ENCODE measurements at regions not wholly inside any gene's neighbourhood (a gene's known extent, or its start where the extent isn't known, plus 50 kb on each side); places are given as distances from the start of the nearest gene placed in this dataset.

DNA sequence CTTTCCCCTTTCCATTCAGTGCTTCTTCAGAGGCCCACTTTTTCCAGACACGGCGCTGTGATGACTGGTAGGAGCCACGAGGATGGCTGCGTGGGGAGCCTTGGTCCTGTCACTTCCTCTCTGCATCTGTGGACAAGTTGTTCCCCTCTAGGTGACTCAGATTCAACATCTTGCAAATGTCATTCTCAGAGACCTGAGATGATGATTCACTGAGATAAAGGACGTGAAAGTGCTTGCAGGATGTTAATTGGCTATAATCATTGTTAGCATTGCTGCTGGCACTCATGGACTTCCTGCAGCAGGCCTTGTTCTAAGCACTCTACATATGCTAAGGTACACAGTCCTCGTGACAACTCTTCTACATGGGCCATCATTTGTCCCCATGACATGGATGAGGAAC, 489.8 kb upstream of the ZMIZ1 start:
- DNase-seq (ENCODE audit: low read depth in 1 of 2, low spot score in 1 of 2), result no peak
- H3K27me3 ChIP-seq, result no peaks in the 10 kb centered on the region
- H3K4me3 ChIP-seq, result no peak overlapping the region
- no peaks in the 10 kb centered on the region for H3K36me3 ChIP-seq
- peaks cover 11% of the 10 kb centered on the region for H3K4me1 ChIP-seq (ENCODE audit: low read depth)
- TF ChIP-seq, protein P1, sequence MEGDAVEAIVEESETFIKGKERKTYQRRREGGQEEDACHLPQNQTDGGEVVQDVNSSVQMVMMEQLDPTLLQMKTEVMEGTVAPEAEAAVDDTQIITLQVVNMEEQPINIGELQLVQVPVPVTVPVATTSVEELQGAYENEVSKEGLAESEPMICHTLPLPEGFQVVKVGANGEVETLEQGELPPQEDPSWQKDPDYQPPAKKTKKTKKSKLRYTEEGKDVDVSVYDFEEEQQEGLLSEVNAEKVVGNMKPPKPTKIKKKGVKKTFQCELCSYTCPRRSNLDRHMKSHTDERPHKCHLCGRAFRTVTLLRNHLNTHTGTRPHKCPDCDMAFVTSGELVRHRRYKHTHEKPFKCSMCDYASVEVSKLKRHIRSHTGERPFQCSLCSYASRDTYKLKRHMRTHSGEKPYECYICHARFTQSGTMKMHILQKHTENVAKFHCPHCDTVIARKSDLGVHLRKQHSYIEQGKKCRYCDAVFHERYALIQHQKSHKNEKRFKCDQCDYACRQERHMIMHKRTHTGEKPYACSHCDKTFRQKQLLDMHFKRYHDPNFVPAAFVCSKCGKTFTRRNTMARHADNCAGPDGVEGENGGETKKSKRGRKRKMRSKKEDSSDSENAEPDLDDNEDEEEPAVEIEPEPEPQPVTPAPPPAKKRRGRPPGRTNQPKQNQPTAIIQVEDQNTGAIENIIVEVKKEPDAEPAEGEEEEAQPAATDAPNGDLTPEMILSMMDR (IDR thresholded peaks at IDR 0.05; ENCODE audit: low read depth, low read length), result no peak
- H3K9me3 ChIP-seq (ENCODE audit: low read depth), result no peaks in the 10 kb centered on the region
- H3K27ac ChIP-seq, result no peak overlapping the region

DNA sequence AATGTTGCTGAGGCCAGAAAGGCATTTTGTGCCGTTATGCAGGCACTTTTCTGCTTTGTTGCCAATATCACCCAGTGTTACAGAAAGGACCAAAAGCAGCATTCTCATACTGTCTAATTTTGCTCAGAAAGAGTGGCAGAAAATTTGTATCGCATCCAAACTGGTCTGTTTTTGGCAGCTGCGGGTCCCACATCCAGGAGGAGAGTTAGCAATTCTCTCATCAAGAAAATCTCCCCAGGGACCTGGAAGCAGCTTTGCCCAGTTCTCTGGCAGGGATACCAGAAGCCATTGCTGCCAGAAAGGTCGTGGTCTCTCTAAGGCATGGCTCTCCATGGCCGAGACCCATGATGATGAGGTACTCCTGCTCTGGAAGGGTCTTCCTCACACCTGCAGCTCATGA, 489.2 kb upstream of the ZMIZ1 start:
- DNase-seq (ENCODE audit: low read depth in 1 of 2, low spot score in 1 of 2), result no peak
- Histone ChIP-seq H3K36me3 (no peaks in the 10 kb centered on the region), H3K9me3 (ENCODE audit: low read depth) (no peaks in the 10 kb centered on the region), H3K4me3 (no peak overlapping the region), H3K27ac (no peak overlapping the region), H3K27me3 (no peaks in the 10 kb centered on the region), H3K4me1 (ENCODE audit: low read depth) (peaks cover 16% of the 10 kb centered on the region)
- TF ChIP-seq, protein P1 (IDR thresholded peaks at IDR 0.05; ENCODE audit: low read depth, low read length), result no peak

DNA sequence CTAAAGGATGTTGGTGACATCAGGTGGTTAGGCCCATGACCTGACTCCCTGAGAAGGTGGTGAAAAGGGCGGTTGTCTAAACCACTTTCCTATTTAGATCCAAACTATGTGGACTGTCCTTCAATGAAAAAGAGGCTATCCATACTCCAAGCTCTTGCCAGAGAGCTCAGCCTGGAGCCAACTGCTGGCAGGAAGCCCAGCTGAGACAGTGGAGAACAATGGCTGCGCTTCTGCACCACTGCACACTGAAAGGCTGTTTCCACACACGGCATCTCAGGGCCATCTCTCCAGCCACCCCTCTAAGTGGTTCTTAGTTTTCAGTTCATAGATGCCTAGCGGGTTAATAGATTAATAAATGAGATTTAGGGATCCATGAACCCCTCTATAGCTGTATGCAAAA, 488.8 kb upstream of the ZMIZ1 start:
- H3K4me3 ChIP-seq, result no peak overlapping the region
- no peaks in the 10 kb centered on the region for H3K36me3 ChIP-seq
- no peaks in the 10 kb centered on the region for H3K27me3 ChIP-seq
- peak in 1 of 2 donors; percentile 87 for DNase-seq (ENCODE audit: low read depth in 1 of 2, low spot score in 1 of 2)
- H3K4me1 ChIP-seq (ENCODE audit: low read depth), result peaks cover 18% of the 10 kb centered on the region
- TF ChIP-seq, protein P1 (IDR thresholded peaks at IDR 0.05; ENCODE audit: low read depth, low read length), result no peak
- H3K27ac ChIP-seq, result no peak overlapping the region
- H3K9me3 ChIP-seq (ENCODE audit: low read depth), result no peaks in the 10 kb centered on the region

DNA sequence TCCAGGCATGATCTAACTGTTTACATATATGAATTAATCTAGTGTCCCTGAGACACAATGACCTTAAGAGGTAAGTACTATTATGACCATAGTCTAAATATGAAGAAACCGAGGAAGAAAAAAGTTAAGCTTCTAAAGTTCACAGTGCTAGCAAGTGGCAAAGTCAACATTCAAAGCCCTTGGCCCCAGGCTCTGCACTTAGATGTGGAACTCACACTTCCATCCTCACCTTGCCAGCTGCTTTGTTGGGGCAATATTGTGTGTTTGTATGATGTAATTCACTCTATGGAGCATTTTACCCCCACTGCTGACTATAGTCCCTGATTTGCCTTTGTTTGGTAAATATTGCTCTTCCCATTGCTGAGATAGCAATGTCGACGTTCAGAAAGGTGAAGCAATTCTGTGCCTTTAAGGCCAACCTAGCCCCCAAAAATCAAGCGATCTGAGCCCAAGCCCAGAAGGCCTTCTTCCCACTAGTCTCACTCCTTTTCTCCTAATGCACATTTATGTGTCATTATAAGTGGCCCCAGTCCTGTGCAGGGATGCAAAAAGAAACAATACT, 487.6 kb upstream of the ZMIZ1 start:
- H3K36me3 ChIP-seq, result no peaks in the 10 kb centered on the region
- H3K27ac ChIP-seq, result no peak overlapping the region
- H3K4me3 ChIP-seq, result no peak overlapping the region
- no peaks in the 10 kb centered on the region for H3K9me3 ChIP-seq (ENCODE audit: low read depth)
- H3K27me3 ChIP-seq, result no peaks in the 10 kb centered on the region
- TF ChIP-seq, protein P1 (IDR thresholded peaks at IDR 0.05; ENCODE audit: low read depth, low read length), result no peak
- DNase-seq (ENCODE audit: low read depth in 1 of 2, low spot score in 1 of 2), result no peak
- H3K4me1 ChIP-seq (ENCODE audit: low read depth), result peaks cover 11% of the 10 kb centered on the region

DNA sequence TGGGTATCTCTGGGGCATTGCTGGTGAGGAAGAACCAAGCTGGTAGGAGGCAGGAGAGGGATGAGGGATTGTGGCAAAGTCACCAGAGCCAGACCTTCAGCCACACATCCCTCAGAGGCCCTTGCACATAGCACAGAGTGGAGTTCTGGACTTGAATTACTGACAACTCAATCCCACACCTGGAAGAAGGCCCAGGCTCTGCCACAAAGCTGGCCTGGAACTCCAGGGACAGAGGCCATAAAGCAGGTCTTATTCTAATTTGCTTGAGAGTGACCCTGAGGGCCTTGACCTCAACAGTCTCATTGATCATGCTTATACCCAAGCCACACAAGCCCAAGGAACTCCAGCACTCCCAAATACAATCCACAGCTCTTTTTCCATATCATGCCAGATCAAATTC, 486.2 kb upstream of the ZMIZ1 start:
- no peak for DNase-seq (ENCODE audit: low read depth in 1 of 2, low spot score in 1 of 2)
- TF ChIP-seq, protein P1 (IDR thresholded peaks at IDR 0.05; ENCODE audit: low read depth, low read length), result no peak
- peaks cover 16% of the 10 kb centered on the region for H3K4me1 ChIP-seq (ENCODE audit: low read depth)
- no peak overlapping the region for H3K4me3 ChIP-seq
- no peaks in the 10 kb centered on the region for H3K9me3 ChIP-seq (ENCODE audit: low read depth)
- no peaks in the 10 kb centered on the region for H3K27me3 ChIP-seq
- H3K36me3 ChIP-seq, result no peaks in the 10 kb centered on the region
- H3K27ac ChIP-seq, result no peak overlapping the region

DNA sequence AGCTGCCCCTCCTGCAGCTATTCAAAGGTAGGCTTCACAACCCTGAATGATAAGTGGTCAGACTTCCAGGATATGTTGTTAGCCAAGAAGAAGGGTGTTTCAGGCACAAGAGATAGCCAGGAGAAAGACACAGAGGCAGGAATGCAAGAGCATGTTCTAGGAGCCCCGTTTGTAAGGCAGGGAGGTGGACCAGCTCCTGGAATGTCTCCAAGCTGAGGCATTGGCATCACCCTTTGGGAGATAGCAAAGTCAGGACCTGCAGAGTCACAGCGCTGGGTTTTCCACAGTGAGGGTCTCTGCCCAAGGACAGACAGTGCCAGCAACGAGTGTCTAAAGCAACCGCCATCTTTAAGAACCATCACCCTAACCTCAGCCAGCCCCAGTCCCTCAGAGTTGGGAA, 484.5 kb upstream of the ZMIZ1 start:
- H3K4me1 ChIP-seq (ENCODE audit: low read depth), result peaks cover 27% of the 10 kb centered on the region
- no peaks in the 10 kb centered on the region for H3K27me3 ChIP-seq
- TF ChIP-seq, protein P1 (IDR thresholded peaks at IDR 0.05; ENCODE audit: low read depth, low read length), result no peak
- no peaks in the 10 kb centered on the region for H3K9me3 ChIP-seq (ENCODE audit: low read depth)
- H3K4me3 ChIP-seq, result no peak overlapping the region
- no peaks in the 10 kb centered on the region for H3K36me3 ChIP-seq
- H3K27ac ChIP-seq, result no peak overlapping the region
- no peak for DNase-seq (ENCODE audit: low read depth in 1 of 2, low spot score in 1 of 2)

Measured in cardiac muscle cell (in vitro differentiated cells and primary cell).